Stimulated activated CD4-positive, alpha-beta T cell treated with anti-CD3 and anti-CD28 coated beads, Interleukin-12 subunit alpha, Interleukin-12 subunit beta, amount 100 ng/mL, for 4 hours (primary cell): ENCODE measurements at regions not wholly inside any gene's neighbourhood (a gene's known extent, or its start where the extent isn't known, plus 50 kb on each side); places are given as distances from the start of the nearest gene placed in this dataset.

Experiments used
- DNase-seq: peaks from one replicate; pipeline ENCODE4 v3.0.0-alpha.2; 2020

- no peak for DNase-seq
Observed at GRCh38 chr18:45505497-45506206, 109.6 kb upstream of the SLC14A2 start.

GRCh38 chr18:45506951-45507350 is 108.3 kb upstream of the SLC14A2 start:
- DNase-seq = no peak

GRCh38 chr18:45509535-45509934 is 105.7 kb upstream of the SLC14A2 start:
- no peak for DNase-seq

GRCh38 chr18:45510656-45511055 is 104.6 kb upstream of the SLC14A2 start:
- DNase-seq = no peak

- DNase-seq = no peak
Observed at GRCh38 chr18:45512363-45512953, 102.8 kb upstream of the SLC14A2 start.

- no peak for DNase-seq
Observed at GRCh38 chr18:45517181-45517741, 98.0 kb upstream of the SLC14A2 start.

GRCh38 chr18:45518311-45519155 is 96.7 kb upstream of the SLC14A2 start:
- DNase-seq = no peak

GRCh38 chr18:45519411-45520280 is 95.6 kb upstream of the SLC14A2 start:
- no peak for DNase-seq

GRCh38 chr18:45521136-45521535 is 94.1 kb upstream of the SLC14A2 start:
- DNase-seq = no peak

GRCh38 chr18:45521777-45522176 is 93.5 kb upstream of the SLC14A2 start:
- DNase-seq = no peak

GRCh38 chr18:45522371-45522770 is 92.9 kb upstream of the SLC14A2 start:
- no peak for DNase-seq

GRCh38 chr18:45525301-45525700 is 90.0 kb upstream of the SLC14A2 start:
- no peak for DNase-seq

- DNase-seq = no peak
Observed at GRCh38 chr18:45526114-45526841, 89.0 kb upstream of the SLC14A2 start.

- no peak for DNase-seq
Observed at GRCh38 chr18:45527891-45528290, 87.4 kb upstream of the SLC14A2 start.

- DNase-seq = no peak
Observed at GRCh38 chr18:45528712-45529336, 86.5 kb upstream of the SLC14A2 start.

- no peak for DNase-seq
Observed at GRCh38 chr18:45538444-45538843, 76.8 kb upstream of the SLC14A2 start.

GRCh38 chr18:45539491-45539891 is 75.8 kb upstream of the SLC14A2 start:
- DNase-seq = no peak

- no peak for DNase-seq
Observed at GRCh38 chr18:45540125-45540524, 75.2 kb upstream of the SLC14A2 start.

GRCh38 chr18:45541421-45541820 is 73.9 kb upstream of the SLC14A2 start:
- no peak for DNase-seq

- DNase-seq = no peak
Observed at GRCh38 chr18:45542043-45542442, 73.2 kb upstream of the SLC14A2 start.

GRCh38 chr18:45547910-45548309 is 67.4 kb upstream of the SLC14A2 start:
- DNase-seq = no peak
